ENCODE measurements at regions not wholly inside any gene's neighbourhood (a gene's known extent, or its start where the extent isn't known, plus 50 kb on each side); places are given as distances from the start of the nearest gene placed in this dataset.

- TF ChIP-seq EZH2phosphoT487 (IDR thresholded peaks at IDR 0.05; ENCODE audit: insufficient read depth, low read depth) (no peak), EZH2 (IDR thresholded peaks at IDR 0.05; ENCODE audit: insufficient read depth, poor library complexity, severe bottlenecking) (no peak)
Measured at GRCh38 chr5:53178830-53179229, 69.3 kb upstream of the MOCS2 start.

Measured in GM23248 (cell line).